ENCODE measurements at regions not wholly inside any gene's neighbourhood (a gene's known extent, or its start where the extent isn't known, plus 50 kb on each side); places are given as distances from the start of the nearest gene placed in this dataset.

DNA sequence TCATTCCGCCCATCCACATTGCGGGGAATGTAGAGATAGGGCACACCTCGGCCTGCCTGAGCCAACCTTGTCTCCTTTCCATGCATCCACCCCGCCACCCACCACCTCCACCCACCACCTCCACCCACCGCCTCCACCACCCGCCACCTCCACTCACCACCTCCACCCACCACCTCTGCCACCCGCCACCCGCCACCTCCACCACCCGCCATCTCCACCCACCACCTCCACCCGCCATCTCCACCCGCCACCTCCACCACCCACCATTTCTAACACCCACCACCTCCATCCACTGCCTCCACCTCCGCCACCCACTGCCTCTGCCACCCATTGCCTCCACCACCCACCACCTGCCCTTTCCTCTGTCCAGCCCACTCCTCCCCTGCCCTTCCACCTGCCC lies 78.4 kb downstream of the IGLL1 start:
- TF ChIP-seq, protein P1, sequence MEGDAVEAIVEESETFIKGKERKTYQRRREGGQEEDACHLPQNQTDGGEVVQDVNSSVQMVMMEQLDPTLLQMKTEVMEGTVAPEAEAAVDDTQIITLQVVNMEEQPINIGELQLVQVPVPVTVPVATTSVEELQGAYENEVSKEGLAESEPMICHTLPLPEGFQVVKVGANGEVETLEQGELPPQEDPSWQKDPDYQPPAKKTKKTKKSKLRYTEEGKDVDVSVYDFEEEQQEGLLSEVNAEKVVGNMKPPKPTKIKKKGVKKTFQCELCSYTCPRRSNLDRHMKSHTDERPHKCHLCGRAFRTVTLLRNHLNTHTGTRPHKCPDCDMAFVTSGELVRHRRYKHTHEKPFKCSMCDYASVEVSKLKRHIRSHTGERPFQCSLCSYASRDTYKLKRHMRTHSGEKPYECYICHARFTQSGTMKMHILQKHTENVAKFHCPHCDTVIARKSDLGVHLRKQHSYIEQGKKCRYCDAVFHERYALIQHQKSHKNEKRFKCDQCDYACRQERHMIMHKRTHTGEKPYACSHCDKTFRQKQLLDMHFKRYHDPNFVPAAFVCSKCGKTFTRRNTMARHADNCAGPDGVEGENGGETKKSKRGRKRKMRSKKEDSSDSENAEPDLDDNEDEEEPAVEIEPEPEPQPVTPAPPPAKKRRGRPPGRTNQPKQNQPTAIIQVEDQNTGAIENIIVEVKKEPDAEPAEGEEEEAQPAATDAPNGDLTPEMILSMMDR (IDR thresholded peaks at IDR 0.05): no peak
- no peak for TF ChIP-seq POLR2A (IDR thresholded peaks at IDR 0.05)

Measured in lower leg skin (tissue), 3 donors.